ENCODE measurements at regions not wholly inside any gene's neighbourhood (a gene's known extent, or its start where the extent isn't known, plus 50 kb on each side); places are given as distances from the start of the nearest gene placed in this dataset.

- H3K4me1 Mint-ChIP-seq (ENCODE audit: low read depth, unreplicated experiment): peaks cover 2% of the 10 kb centered on the region
- H4K20me1 ChIP-seq (ENCODE audit: insufficient read depth, low read length): no peaks in the 10 kb centered on the region
- TF ChIP-seq EZH2 (IDR thresholded peaks at IDR 0.05; ENCODE audit: insufficient read depth, low read length) (no peak), CTCF (IDR thresholded peaks at IDR 0.05; ENCODE audit: insufficient read depth, low read depth, low read length) (no peak)
- no peak overlapping the region for H2AFZ ChIP-seq (ENCODE audit: low read depth, low read length)
- no peak for FAIRE-seq
- H3K27me3 ChIP-seq (ENCODE audit: insufficient read depth, low read length): no peaks in the 10 kb centered on the region
- H3K27me3 Mint-ChIP-seq (ENCODE audit: low read depth, unreplicated experiment): no peaks in the 10 kb centered on the region
- H3K36me3 Mint-ChIP-seq (ENCODE audit: low read depth, unreplicated experiment): no peaks in the 10 kb centered on the region
- H3K79me2 ChIP-seq (ENCODE audit: insufficient read depth, low read length): no peaks in the 10 kb centered on the region
- DNase-seq (ENCODE audit: low read depth): no peak
- no peak overlapping the region for H3K27ac Mint-ChIP-seq (ENCODE audit: unreplicated experiment)
- H3K9ac ChIP-seq (ENCODE audit: low read length): no peak overlapping the region
- no peak overlapping the region for H3K4me3 Mint-ChIP-seq (ENCODE audit: unreplicated experiment)
- H3K4me2 ChIP-seq (ENCODE audit: low read length): no peak overlapping the region
- no peak overlapping the region for H3K4me3 ChIP-seq (ENCODE audit: insufficient read depth, low read depth, low read length)
- no peaks in the 10 kb centered on the region for H3K36me3 ChIP-seq (ENCODE audit: insufficient read depth, low read length)
- H3K9me3 Mint-ChIP-seq (ENCODE audit: unreplicated experiment): no peaks in the 10 kb centered on the region
- peaks cover 4% of the 10 kb centered on the region for H3K9me3 ChIP-seq (ENCODE audit: insufficient read depth, low read depth, low read length)
- H3K27ac ChIP-seq (ENCODE audit: low read depth, low read length): no peak overlapping the region
- no peaks in the 10 kb centered on the region for H3K4me1 ChIP-seq (ENCODE audit: insufficient read depth, low read length)
Measured at GRCh38 chr18:41587976-41588375, 367.1 kb upstream of the PIK3C3 start.

- no peaks in the 10 kb centered on the region for H3K4me1 ChIP-seq (ENCODE audit: insufficient read depth, low read length)
- H3K4me3 Mint-ChIP-seq (ENCODE audit: unreplicated experiment): no peak overlapping the region
- no peak overlapping the region for H3K4me3 ChIP-seq (ENCODE audit: insufficient read depth, low read depth, low read length)
- FAIRE-seq (no peak), DNase-seq (ENCODE audit: low read depth) (no peak)
- H3K27ac Mint-ChIP-seq (ENCODE audit: unreplicated experiment): no peak overlapping the region
- no peak for TF ChIP-seq CTCF (IDR thresholded peaks at IDR 0.05; ENCODE audit: insufficient read depth, low read depth, low read length)
- TF ChIP-seq EZH2 (IDR thresholded peaks at IDR 0.05; ENCODE audit: insufficient read depth, low read length): no peak
- H3K9me3 Mint-ChIP-seq (ENCODE audit: unreplicated experiment): no peaks in the 10 kb centered on the region
- H3K4me2 ChIP-seq (ENCODE audit: low read length): no peak overlapping the region
- no peaks in the 10 kb centered on the region for H3K27me3 ChIP-seq (ENCODE audit: insufficient read depth, low read length)
- no peaks in the 10 kb centered on the region for H3K36me3 ChIP-seq (ENCODE audit: insufficient read depth, low read length)
- no peak overlapping the region for H3K9ac ChIP-seq (ENCODE audit: low read length)
- H3K27ac ChIP-seq (ENCODE audit: low read depth, low read length): no peak overlapping the region
- no peaks in the 10 kb centered on the region for H3K36me3 Mint-ChIP-seq (ENCODE audit: low read depth, unreplicated experiment)
- no peaks in the 10 kb centered on the region for H3K27me3 Mint-ChIP-seq (ENCODE audit: low read depth, unreplicated experiment)
- no peak overlapping the region for H2AFZ ChIP-seq (ENCODE audit: low read depth, low read length)
- H3K4me1 Mint-ChIP-seq (ENCODE audit: low read depth, unreplicated experiment): peaks cover 2% of the 10 kb centered on the region
- H4K20me1 ChIP-seq (ENCODE audit: insufficient read depth, low read length): no peaks in the 10 kb centered on the region
- no peaks in the 10 kb centered on the region for H3K79me2 ChIP-seq (ENCODE audit: insufficient read depth, low read length)
- peaks cover under 1% of the 10 kb centered on the region for H3K9me3 ChIP-seq (ENCODE audit: insufficient read depth, low read depth, low read length)
Measured at GRCh38 chr18:41585512-41585911, 369.5 kb upstream of the PIK3C3 start.

- H3K36me3 Mint-ChIP-seq (ENCODE audit: low read depth, unreplicated experiment): no peaks in the 10 kb centered on the region
- H3K27me3 Mint-ChIP-seq (ENCODE audit: low read depth, unreplicated experiment): peaks cover 3% of the 10 kb centered on the region
- H3K4me1 ChIP-seq (ENCODE audit: insufficient read depth, low read length): no peaks in the 10 kb centered on the region
- no peak overlapping the region for H3K4me2 ChIP-seq (ENCODE audit: low read length)
- no peaks in the 10 kb centered on the region for H3K36me3 ChIP-seq (ENCODE audit: insufficient read depth, low read length)
- no peaks in the 10 kb centered on the region for H3K27me3 ChIP-seq (ENCODE audit: insufficient read depth, low read length)
- H2AFZ ChIP-seq (ENCODE audit: low read depth, low read length): no peak overlapping the region
- H3K79me2 ChIP-seq (ENCODE audit: insufficient read depth, low read length): no peaks in the 10 kb centered on the region
- no peak overlapping the region for H3K4me3 Mint-ChIP-seq (ENCODE audit: unreplicated experiment)
- no peak overlapping the region for H3K27ac Mint-ChIP-seq (ENCODE audit: unreplicated experiment)
- no peaks in the 10 kb centered on the region for H3K9me3 ChIP-seq (ENCODE audit: insufficient read depth, low read depth, low read length)
- no peak overlapping the region for H3K9ac ChIP-seq (ENCODE audit: low read length)
- no peak overlapping the region for H3K27ac ChIP-seq (ENCODE audit: low read depth, low read length)
- no peaks in the 10 kb centered on the region for H3K4me1 Mint-ChIP-seq (ENCODE audit: low read depth, unreplicated experiment)
- DNase-seq (ENCODE audit: low read depth) (no peak), FAIRE-seq (no peak)
- H4K20me1 ChIP-seq (ENCODE audit: insufficient read depth, low read length): no peaks in the 10 kb centered on the region
- TF ChIP-seq EZH2 (IDR thresholded peaks at IDR 0.05; ENCODE audit: insufficient read depth, low read length) (no peak), CTCF (IDR thresholded peaks at IDR 0.05; ENCODE audit: insufficient read depth, low read depth, low read length) (no peak)
- no peaks in the 10 kb centered on the region for H3K9me3 Mint-ChIP-seq (ENCODE audit: unreplicated experiment)
- no peak overlapping the region for H3K4me3 ChIP-seq (ENCODE audit: insufficient read depth, low read depth, low read length)
Measured at GRCh38 chr18:41579185-41579584, 375.8 kb upstream of the PIK3C3 start.
